ENCODE measurements at regions not wholly inside any gene's neighbourhood (a gene's known extent, or its start where the extent isn't known, plus 50 kb on each side); places are given as distances from the start of the nearest gene placed in this dataset.

DNA sequence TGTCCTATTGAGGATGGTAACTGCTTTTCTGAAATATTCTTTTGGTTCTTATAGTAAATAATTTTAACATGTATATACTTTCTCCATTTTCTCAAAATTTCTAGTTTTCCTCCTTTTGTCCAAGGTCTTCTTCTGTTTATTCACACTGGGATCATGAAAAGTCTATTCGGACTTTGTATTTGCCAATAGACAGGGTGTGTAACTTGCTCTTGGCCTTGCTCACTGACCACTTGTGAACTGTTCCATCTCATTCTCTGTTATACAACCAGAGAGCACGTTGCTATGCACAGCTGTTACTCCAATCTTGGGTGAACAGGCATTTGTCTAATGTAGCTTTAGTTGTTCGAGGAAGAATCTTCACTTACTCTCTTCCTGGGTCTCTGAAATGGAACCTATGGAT lies 388.9 kb downstream of the SH3GL2 start:
- TF ChIP-seq, protein P1, sequence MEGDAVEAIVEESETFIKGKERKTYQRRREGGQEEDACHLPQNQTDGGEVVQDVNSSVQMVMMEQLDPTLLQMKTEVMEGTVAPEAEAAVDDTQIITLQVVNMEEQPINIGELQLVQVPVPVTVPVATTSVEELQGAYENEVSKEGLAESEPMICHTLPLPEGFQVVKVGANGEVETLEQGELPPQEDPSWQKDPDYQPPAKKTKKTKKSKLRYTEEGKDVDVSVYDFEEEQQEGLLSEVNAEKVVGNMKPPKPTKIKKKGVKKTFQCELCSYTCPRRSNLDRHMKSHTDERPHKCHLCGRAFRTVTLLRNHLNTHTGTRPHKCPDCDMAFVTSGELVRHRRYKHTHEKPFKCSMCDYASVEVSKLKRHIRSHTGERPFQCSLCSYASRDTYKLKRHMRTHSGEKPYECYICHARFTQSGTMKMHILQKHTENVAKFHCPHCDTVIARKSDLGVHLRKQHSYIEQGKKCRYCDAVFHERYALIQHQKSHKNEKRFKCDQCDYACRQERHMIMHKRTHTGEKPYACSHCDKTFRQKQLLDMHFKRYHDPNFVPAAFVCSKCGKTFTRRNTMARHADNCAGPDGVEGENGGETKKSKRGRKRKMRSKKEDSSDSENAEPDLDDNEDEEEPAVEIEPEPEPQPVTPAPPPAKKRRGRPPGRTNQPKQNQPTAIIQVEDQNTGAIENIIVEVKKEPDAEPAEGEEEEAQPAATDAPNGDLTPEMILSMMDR (IDR thresholded peaks at IDR 0.05; ENCODE audit: extremely low read depth in 1 of 2, insufficient read depth in 1 of 2, low read depth in 1 of 2, low read length in 2 of 2) = no peak
- no peak for TF ChIP-seq POLR2AphosphoS5 (IDR thresholded peaks at IDR 0.05; ENCODE audit: insufficient read depth, low read depth, low read length)
- no peak for TF ChIP-seq EZH2 (IDR thresholded peaks at IDR 0.05; ENCODE audit: borderline replicate concordance, low read depth, low read length, severe bottlenecking)
- TF ChIP-seq POLR2A (IDR thresholded peaks at IDR 0.05; ENCODE audit: low read depth, low read length) = no peak
- TF ChIP-seq GATA2 (IDR thresholded peaks at IDR 0.05; ENCODE audit: insufficient read depth, insufficient read length, low read depth, low read length) = no peak
